ENCODE measurements at regions not wholly inside any gene's neighbourhood (a gene's known extent, or its start where the extent isn't known, plus 50 kb on each side); places are given as distances from the start of the nearest gene placed in this dataset.
A peak's percentile ranks its signal among the peaks of the same experiment; 100 is the strongest.

DNA sequence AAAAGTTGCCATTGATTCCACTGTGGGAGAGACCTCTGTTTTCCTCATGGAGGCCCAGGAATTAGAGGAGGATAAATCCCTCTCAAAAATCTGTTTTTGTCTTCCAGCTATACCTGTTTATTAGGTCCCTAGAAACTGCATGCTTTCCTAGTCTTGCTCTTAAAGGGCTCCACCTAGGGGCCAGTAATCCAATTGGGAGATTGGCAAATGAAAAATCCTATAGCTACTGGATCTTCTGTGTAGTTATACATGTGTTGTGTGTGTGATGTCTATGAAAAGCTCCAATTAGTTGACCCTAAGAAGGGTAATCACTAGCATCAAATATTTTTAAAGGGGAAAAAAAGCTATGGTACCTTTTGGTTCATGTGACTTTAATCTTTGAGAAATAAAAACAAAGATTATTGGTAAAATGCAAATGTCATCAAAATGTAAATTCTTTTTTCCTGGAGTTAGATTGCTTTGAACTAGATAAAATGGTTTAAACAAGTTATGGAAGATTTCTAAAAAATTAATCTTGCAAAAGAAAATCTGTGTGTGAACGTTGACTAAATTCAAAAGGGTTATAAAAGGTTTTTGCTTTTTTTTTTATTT, 63.4 kb upstream of the C1QTNF9B start:
- no peak overlapping the region for H3K4me3 ChIP-seq (replicated peaks; ENCODE audit: low read depth, low read length)
- no peaks in the 10 kb centered on the region for H3K36me3 ChIP-seq (ENCODE audit: control insufficient read depth, insufficient read depth, low read length)
- peak; percentile 66 for TF ChIP-seq CTCF (IDR thresholded peaks at IDR 0.05; ENCODE audit: insufficient read depth, low read length, poor library complexity, severe bottlenecking)
- DNase-seq (ENCODE audit: extremely low read depth, insufficient read length) = no peak
- H3K27me3 ChIP-seq (replicated peaks; ENCODE audit: control insufficient read depth, insufficient read depth, low read length) = no peaks in the 10 kb centered on the region

DNA sequence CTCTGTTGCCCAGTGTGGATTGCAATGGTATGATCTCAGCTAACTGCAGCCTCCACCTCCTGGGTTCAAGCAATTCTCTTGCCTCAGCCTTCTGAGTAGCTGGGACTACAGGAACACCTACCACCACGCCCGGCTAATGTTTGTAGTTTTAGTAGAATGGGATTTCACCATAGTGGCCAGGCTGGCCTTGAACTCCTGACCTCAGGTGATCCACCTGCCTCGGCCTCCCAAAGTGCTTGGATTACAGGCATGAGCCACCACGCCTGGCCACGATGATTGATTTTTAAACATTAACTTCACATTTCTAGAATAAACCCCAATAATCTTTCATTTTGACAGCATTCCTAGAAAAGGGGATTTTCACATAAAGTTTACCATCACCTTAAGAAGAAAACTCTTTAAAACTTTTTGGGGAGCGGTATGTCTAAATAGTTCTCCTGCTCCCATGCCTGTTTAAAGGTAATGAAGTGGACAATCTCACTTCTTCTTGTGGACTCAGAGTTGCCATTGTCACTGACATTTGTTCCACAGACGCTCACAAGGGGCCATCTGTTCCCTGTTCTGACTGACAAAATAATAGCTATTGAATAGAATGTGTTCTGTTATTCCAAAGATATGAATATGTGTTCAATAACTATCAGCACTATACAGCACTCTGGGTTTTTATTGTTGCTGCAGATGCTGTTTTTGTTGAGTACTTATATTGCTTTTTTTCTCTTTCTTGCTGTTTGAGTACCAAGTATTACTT, 66.1 kb upstream of the C1QTNF9B start:
- no peak for DNase-seq (ENCODE audit: extremely low read depth, insufficient read length)
- H3K27me3 ChIP-seq (replicated peaks; ENCODE audit: control insufficient read depth, insufficient read depth, low read length) = no peaks in the 10 kb centered on the region
- TF ChIP-seq CTCF (IDR thresholded peaks at IDR 0.05; ENCODE audit: insufficient read depth, low read length, poor library complexity, severe bottlenecking) = no peak
- H3K4me3 ChIP-seq (replicated peaks; ENCODE audit: low read depth, low read length) = no peak overlapping the region
- H3K36me3 ChIP-seq (ENCODE audit: control insufficient read depth, insufficient read depth, low read length) = no peaks in the 10 kb centered on the region

DNA sequence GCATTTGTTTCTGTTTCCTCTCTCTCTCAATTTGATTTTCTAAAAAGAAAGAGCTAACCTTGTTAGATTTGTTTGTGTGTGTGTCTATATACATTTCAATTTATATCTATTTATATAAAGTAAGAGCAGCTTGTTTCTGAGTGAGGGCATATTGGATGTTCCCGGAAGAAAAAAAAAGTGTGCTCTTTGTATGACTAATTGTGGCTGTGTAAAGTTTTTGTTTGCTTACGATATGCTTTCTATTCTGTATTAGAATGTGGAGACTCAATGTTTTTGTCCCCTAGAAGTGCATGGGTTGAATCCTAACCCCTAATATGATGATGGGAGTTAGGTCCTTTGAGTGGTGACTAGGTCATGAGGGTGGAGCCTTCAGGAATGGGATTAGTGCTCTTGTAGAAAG, 66.6 kb upstream of the C1QTNF9B start:
- DNase-seq (ENCODE audit: extremely low read depth, insufficient read length) = no peak
- no peaks in the 10 kb centered on the region for H3K36me3 ChIP-seq (ENCODE audit: control insufficient read depth, insufficient read depth, low read length)
- no peak overlapping the region for H3K4me3 ChIP-seq (replicated peaks; ENCODE audit: low read depth, low read length)
- H3K27me3 ChIP-seq (replicated peaks; ENCODE audit: control insufficient read depth, insufficient read depth, low read length) = no peaks in the 10 kb centered on the region
- TF ChIP-seq CTCF (IDR thresholded peaks at IDR 0.05; ENCODE audit: insufficient read depth, low read length, poor library complexity, severe bottlenecking) = no peak

DNA sequence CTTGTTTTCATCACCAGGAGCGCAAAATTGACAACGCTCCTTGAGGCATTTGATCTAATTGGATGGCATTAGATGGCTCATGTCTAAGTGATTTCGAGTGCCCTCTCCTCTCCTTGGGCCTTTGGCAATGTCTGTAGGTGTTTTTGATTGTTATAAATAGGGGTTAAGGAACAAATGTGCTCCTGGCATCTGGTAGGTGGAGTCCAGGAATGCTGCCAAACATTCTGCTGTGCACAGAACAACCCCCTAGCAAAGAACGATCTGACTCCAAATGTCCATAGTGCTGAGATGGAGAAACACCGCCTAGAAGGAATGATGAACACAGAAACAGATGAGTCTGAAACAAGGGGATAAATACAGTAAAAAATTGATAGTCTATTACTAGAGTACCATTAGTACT, 68.0 kb upstream of the C1QTNF9B start:
- no peak for TF ChIP-seq CTCF (IDR thresholded peaks at IDR 0.05; ENCODE audit: insufficient read depth, low read length, poor library complexity, severe bottlenecking)
- no peak overlapping the region for H3K4me3 ChIP-seq (replicated peaks; ENCODE audit: low read depth, low read length)
- no peak for DNase-seq (ENCODE audit: extremely low read depth, insufficient read length)
- no peaks in the 10 kb centered on the region for H3K36me3 ChIP-seq (ENCODE audit: control insufficient read depth, insufficient read depth, low read length)
- no peaks in the 10 kb centered on the region for H3K27me3 ChIP-seq (replicated peaks; ENCODE audit: control insufficient read depth, insufficient read depth, low read length)

DNA sequence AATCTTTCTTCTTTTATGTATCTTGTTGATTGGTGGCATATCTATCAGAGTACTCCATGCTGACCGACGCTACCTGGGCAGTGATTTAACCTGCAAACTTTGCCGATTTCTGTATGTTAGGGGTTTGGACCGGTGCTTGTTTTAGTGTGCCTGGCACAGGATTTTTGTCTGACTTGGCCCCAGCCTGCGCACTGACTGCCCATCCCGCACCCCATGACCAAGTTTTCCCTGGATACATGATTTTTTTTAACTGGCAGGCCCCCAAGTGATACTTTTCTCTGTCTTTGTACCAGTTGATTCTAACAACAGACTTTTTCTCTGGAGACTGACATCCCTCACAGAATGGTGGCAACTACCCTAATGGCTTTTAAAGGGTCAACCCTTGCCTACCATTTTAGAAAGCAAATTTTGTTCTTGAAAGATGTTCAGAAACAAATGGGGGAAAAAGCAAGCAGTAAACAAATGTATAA, 69.0 kb upstream of the C1QTNF9B start:
- H3K4me3 ChIP-seq (replicated peaks; ENCODE audit: low read depth, low read length) = no peak overlapping the region; the same call in 1 of the 2 replicates
- no peak for DNase-seq (ENCODE audit: extremely low read depth, insufficient read length)

More for the DNA sequence above, 69.0 kb upstream of the C1QTNF9B start:
- H3K36me3 ChIP-seq (ENCODE audit: control insufficient read depth, insufficient read depth, low read length) = no peaks in the 10 kb centered on the region
- no peaks in the 10 kb centered on the region for H3K27me3 ChIP-seq (replicated peaks; ENCODE audit: control insufficient read depth, insufficient read depth, low read length)
- no peak for TF ChIP-seq CTCF (IDR thresholded peaks at IDR 0.05; ENCODE audit: insufficient read depth, low read length, poor library complexity, severe bottlenecking)
